ENCODE measurements at regions not wholly inside any gene's neighbourhood (a gene's known extent, or its start where the extent isn't known, plus 50 kb on each side); places are given as distances from the start of the nearest gene placed in this dataset.

- TF ChIP-seq GLI4 (CRISPR knock-in tag; IDR thresholded peaks at IDR 0.05; ENCODE audit: borderline replicate concordance), result no peak
- no peak for TF ChIP-seq CTCF (CRISPR knock-in tag; IDR thresholded peaks at IDR 0.05)
- TF ChIP-seq NCOA5 (CRISPR knock-in tag; IDR thresholded peaks at IDR 0.05), result no peak
- TF ChIP-seq TAF15 (IDR thresholded peaks at IDR 0.05; ENCODE audit: low read depth, low read length, poor library complexity, severe bottlenecking), result no peak
- TF ChIP-seq EZH2 (conservative IDR thresholded peaks at IDR 0.05; ENCODE audit: low read depth, low read length), result no peak
- TF ChIP-seq ZXDC (CRISPR knock-in tag; IDR thresholded peaks at IDR 0.05), result no peak
Measured at GRCh38 chr4:182139491-182139890, 103.7 kb upstream of the TENM3 start.

All from HepG2 (cell line).